AG08396 (cell line): ENCODE measurements at regions not wholly inside any gene's neighbourhood (a gene's known extent, or its start where the extent isn't known, plus 50 kb on each side); places are given as distances from the start of the nearest gene placed in this dataset.
"Not testable (repeated sequence)": the region's sequence is repeated elsewhere in the genome, so short reads cannot be mapped to it uniquely, and the experiment has no call there.

ENCODE experiments used
- DNase-seq: peaks from one replicate; pipeline ENCODE4 v3.0.0; 2012; ENCODE audit warnings: low spot score, mixed read lengths

GRCh38 chr2:107462181-107462580 is 364.5 kb upstream of the RGPD4 start:
- no peak for DNase-seq

DNA sequence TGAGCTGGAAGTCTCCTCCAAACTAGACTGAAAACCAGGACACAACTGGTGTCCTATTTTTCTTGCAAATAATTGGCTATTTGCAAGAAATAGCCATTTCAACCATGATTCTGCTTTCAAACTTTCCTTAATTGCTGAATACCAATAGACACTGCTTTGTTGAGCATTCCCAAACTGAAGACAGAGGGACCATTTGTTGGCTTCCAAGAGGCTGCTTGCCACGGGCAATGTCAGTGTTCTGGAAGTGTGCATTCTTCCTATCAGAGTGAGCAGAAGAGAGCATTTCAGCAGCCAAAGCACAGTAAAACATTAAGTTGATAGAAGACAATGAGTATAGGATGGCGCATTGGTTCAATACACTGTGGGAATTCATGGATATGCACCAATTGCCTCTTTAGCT is 360.5 kb upstream of the RGPD4 start:
- DNase-seq: no peak

GRCh38 chr2:107466984-107467773 is 359.5 kb upstream of the RGPD4 start:
- DNase-seq: no peak

DNA sequence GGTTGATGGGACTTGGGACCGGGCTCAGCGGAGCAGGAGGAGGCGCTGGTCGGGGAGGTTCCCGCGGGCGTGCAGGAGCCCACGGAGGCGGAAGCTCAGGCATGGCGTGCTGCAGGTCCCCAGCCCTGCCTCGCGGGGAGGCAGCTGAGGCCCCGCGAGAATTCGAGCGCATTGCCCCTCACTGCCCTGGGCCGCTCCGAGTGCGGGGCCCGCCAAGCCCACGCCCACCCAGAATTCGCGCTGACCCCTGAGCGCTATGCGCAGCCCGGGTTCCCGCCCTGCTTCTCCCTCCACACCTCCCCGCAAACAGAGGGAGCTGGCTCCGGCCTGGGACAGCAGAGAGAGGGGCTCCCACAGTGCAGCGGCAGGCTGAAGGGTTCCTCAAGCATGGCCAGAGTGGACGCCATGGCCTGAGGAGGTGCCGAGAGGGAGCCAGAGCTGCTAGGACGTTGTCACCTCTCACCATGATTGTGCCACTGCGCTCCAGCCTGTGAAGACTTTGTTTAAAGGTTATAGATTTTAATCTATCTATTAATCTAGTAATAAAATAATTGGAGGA is 357.2 kb upstream of the RGPD4 start:
- DNase-seq: no peak

- no peak for DNase-seq
Measured at GRCh38 chr2:107473150-107473549, 353.5 kb upstream of the RGPD4 start.

GRCh38 chr2:107475859-107476258 is 350.8 kb upstream of the RGPD4 start:
- DNase-seq: no peak

DNA sequence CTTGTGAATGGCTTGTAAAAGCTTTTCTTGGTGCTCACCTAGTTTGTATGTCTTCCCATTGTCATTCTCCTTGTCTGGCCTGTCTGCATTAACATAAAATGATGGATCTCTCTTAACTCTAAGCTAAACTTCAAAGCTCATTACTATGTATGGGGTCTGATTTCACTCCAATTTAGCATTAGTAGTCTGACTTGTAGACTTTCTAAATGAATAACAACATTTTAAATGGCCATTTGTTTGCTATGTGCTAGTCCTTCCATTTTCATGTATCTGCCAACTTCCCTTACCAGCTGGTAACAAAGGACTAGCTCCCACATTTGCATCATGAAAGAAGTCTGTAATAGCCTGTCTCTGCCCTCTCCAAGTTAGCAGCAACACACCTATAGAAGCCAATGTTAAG is 324.2 kb upstream of the RGPD4 start:
- no peak for DNase-seq

GRCh38 chr2:107511970-107512789 is 314.5 kb upstream of the RGPD4 start:
- no peak for DNase-seq

DNA sequence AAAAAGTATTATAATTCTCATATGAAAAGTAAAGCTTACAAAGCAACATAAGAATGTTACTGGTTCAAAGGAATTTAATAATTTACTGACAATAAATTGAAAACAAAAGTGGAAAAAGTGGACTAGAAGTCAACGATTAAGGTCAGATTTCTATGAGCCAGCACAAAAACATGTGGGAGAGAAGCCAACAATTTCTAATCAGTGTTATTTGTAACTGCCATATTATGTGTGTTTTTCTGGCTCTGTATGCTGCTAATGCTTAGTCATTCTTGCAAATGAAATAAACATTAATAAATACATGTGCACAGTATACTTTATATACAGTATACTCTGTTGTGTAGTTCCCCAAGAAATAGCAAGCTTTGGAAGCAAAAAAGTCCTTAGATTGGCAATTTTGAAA is 301.3 kb upstream of the RGPD4 start:
- DNase-seq: no peak

DNA sequence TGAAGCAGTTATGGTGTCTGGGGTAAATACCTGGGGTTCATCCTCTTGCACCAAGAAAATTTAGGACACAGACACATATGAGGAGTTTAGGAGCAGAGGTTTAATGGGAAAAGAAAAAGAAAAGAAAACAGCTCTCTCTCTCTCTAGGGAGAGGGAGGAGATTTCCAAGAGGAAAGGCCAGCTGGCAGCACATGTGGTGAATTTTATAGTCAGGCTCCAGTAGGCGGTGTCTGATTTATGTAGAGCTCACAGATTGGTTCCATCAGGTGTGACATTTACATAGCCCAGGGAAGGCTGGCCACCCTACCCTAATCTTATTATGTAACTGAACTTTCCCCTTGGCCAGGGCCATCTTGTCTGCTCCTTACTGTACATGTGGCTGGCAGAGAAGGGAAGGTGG is 297.5 kb upstream of the RGPD4 start:
- DNase-seq: no peak

GRCh38 chr2:107530046-107530445 is 296.6 kb upstream of the RGPD4 start:
- DNase-seq: no peak

DNA sequence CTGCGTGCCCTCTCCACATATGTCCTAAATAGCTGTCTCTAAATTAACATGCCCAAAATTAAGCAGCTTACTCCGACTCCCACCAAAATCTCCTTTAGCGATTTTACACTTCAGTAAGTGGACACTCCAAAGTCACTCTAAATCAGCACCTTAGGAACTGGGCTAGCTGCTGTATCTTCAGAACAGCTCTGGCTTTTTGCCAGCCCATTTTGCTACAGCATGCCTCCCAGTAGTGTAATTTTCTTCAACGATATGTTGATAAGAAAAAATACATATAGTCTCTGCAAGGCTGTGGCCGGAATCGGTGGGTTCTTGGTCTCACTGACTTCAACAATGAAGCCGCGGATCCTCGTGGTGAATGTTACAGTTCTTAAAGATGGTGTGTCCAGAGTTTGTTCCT is 291.8 kb upstream of the RGPD4 start:
- DNase-seq: no peak

GRCh38 chr2:107535905-107536689 is 290.6 kb upstream of the RGPD4 start:
- DNase-seq: not testable (repeated sequence)

GRCh38 chr2:107542314-107542740 is 284.4 kb upstream of the RGPD4 start:
- DNase-seq: no peak

GRCh38 chr2:107543793-107544192 is 282.9 kb upstream of the RGPD4 start:
- DNase-seq: no peak

DNA sequence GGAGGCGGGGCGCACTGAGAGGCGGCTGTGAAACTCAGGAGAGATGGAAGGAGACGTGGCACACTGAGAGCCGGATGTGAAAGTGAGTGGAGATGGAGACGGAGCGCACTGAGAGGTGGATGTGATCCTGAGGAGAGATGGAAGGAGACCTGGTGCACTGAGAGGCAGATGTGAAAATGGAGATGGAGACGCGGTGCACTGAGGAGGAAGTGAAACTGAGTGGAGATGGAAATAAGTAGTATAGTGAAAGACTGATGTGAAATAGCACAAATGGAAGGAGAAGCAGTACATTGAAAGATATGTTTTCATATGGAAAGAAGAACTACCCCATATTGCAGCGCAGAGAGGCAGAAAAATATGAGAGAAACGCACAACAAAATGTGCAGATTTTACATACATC is 281.6 kb upstream of the RGPD4 start:
- no peak for DNase-seq

GRCh38 chr2:107545851-107546250 is 280.8 kb upstream of the RGPD4 start:
- DNase-seq: no peak

GRCh38 chr2:107548216-107548615 is 278.5 kb upstream of the RGPD4 start:
- no peak for DNase-seq

GRCh38 chr2:107553046-107553445 is 273.6 kb upstream of the RGPD4 start:
- no peak for DNase-seq

GRCh38 chr2:107553539-107553938 is 273.2 kb upstream of the RGPD4 start:
- DNase-seq: no peak

DNA sequence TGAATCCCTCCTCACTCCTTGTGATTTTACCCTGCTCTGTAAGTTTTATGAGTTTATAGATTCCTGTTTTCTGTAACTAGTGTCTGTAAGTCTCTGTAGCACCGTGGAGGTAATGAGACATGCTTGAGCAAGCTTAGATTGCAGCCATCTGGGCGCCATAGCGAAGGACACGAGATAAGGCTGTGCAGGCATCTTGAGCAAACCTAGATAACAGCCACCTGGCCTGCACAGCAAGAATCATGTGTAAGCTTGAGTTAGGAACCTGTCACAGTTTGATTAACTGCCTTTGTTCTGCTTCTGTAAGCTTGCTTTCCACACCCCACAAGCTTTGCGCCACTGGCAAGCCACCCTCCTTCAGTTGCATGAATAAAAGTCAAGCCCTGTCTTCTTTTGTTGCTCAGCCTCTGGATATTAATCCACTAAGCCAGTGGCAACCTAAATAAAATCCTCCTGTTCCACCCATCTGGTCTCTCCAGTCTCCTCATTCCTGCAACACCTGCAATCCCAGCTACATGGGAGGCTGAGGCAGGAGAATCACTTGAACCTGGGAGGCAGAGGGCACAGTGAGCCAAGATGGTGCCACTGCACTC is 270.6 kb upstream of the RGPD4 start:
- DNase-seq: no peak

DNA sequence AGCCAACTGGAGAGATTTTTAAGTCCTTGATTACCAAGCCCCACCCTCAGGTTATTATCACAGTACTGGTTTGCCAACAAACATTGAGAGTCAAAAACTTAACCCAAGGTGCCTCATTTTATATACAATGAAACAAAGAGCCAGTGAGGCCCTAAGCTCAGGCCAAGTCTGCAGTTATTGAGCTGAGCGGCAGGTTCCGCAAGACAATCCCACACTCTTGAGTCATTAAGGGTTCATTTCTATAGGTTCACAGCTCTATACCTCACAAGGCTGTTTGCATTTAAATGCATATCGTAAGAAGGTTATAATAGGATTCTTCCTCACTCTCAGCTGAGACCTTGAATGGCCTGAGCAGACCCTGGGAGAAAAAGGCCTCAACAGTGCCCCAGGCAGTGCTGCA is 268.4 kb upstream of the RGPD4 start:
- no peak for DNase-seq
